Keratinocyte (primary cell): ENCODE measurements at regions not wholly inside any gene's neighbourhood (a gene's known extent, or its start where the extent isn't known, plus 50 kb on each side); places are given as distances from the start of the nearest gene placed in this dataset.

ENCODE experiments used
- CTCF ChIP-seq, 3 experiments: IDR thresholded peaks in 1 of 3; conservative IDR thresholded peaks in 1 of 3; optimal IDR thresholded peaks in 1 of 3; 2 replicates in 2 of 3; 3 replicates in 1 of 3; pipeline versions ENCODE3 to v1.5.1; 2011; ENCODE audit warnings: low read length in 3 of 3, mild to moderate bottlenecking in 3 of 3, moderate library complexity in 2 of 3, control low read depth in 1 of 3, inconsistent platforms in 1 of 3; ENCODE audit not compliant: insufficient read depth in 2 of 3; ENCODE audit errors: extremely low read depth in 1 of 3
- EZH2 ChIP-seq: IDR thresholded peaks from one replicate; pipeline ENCODE4 v1.6.1; 2012; ENCODE audit warnings: inconsistent platforms, mild to moderate bottlenecking, low read length, moderate library complexity

GRCh38 chr4:178966644-178967043, 1524.4 kb upstream of the AGA start:
- TF ChIP-seq EZH2 (no peak), CTCF (optimal IDR thresholded peaks at IDR 0.05 in 1 of 3, IDR thresholded peaks at IDR 0.05 in 1 of 3, conservative IDR thresholded peaks at IDR 0.05 in 1 of 3; ENCODE audit: extremely low read depth in 1 of 3, insufficient read depth in 2 of 3, low read length in 3 of 3) (no peak)
